Cardiac muscle cell (in vitro differentiated cells and primary cell): ENCODE measurements at regions not wholly inside any gene's neighbourhood (a gene's known extent, or its start where the extent isn't known, plus 50 kb on each side); places are given as distances from the start of the nearest gene placed in this dataset.

ENCODE experiments used
- DNase-seq, 2 donors: peaks; one replicate each; pipeline versions ENCODE4 v3.0.0 to v3.0.0-alpha.2; 2010 to 2017; ENCODE audit warnings: low read depth in 1 of 2, low spot score in 1 of 2
- H3K27ac ChIP-seq: fragments of 200-600 bp; sonication (generic); 2 replicates; pipeline ENCODE4 v1.5.1; 2016
- H3K27me3 ChIP-seq: fragments of 200-600 bp; sonication (generic); 2 replicates; pipeline ENCODE4 v1.6.0; 2016; ENCODE audit warnings: control low read depth
- H3K36me3 ChIP-seq: fragments of 200-600 bp; sonication (generic); 2 replicates; pipeline ENCODE4 v1.5.1; 2016; ENCODE audit warnings: control low read depth
- H3K4me1 ChIP-seq: fragments of 200-600 bp; sonication (generic); 2 replicates; pipeline ENCODE4 v1.8.1; 2017; ENCODE audit warnings: low read depth, mild to moderate bottlenecking, mixed run types
- H3K4me3 ChIP-seq: fragments of 200-600 bp; sonication (generic); 2 replicates; pipeline ENCODE4 v1.5.1; 2016; ENCODE audit warnings: mild to moderate bottlenecking
- H3K9me3 ChIP-seq: fragments of 200-600 bp; sonication (generic); 2 replicates; pipeline ENCODE4 v1.5.1; 2017; ENCODE audit warnings: low read depth, mild to moderate bottlenecking, control low read depth
- CTCF ChIP-seq: IDR thresholded peaks from 2 replicates; pipeline ENCODE4 v1.5.1; 2012; ENCODE audit warnings: low read depth, mild to moderate bottlenecking, low read length

- H3K27ac ChIP-seq, result no peak overlapping the region
- H3K36me3 ChIP-seq, result no peaks in the 10 kb centered on the region
- H3K9me3 ChIP-seq, result no peaks in the 10 kb centered on the region
- H3K27me3 ChIP-seq, result peaks cover 3% of the 10 kb centered on the region
- DNase-seq, result no peak
- TF ChIP-seq CTCF, result no peak
- no peak overlapping the region for H3K4me3 ChIP-seq
- H3K4me1 ChIP-seq, result peaks cover 5% of the 10 kb centered on the region
Measured at GRCh38 chr4:95898226-95898625, 58.3 kb downstream of the PDHA2 start.

GRCh38 chr4:95909211-95909610 lies 69.3 kb downstream of the PDHA2 start:
- TF ChIP-seq CTCF, result no peak
- H3K27me3 ChIP-seq, result peaks cover 7% of the 10 kb centered on the region
- no peak for DNase-seq
- H3K9me3 ChIP-seq, result no peaks in the 10 kb centered on the region
- H3K27ac ChIP-seq, result no peak overlapping the region
- no peaks in the 10 kb centered on the region for H3K36me3 ChIP-seq
- H3K4me1 ChIP-seq, result no peaks in the 10 kb centered on the region
- H3K4me3 ChIP-seq, result no peak overlapping the region

- no peaks in the 10 kb centered on the region for H3K36me3 ChIP-seq
- no peak for DNase-seq
- H3K4me1 ChIP-seq, result no peaks in the 10 kb centered on the region
- no peaks in the 10 kb centered on the region for H3K9me3 ChIP-seq
- no peak for TF ChIP-seq CTCF
- H3K27me3 ChIP-seq, result peaks cover 7% of the 10 kb centered on the region
- no peak overlapping the region for H3K4me3 ChIP-seq
- no peak overlapping the region for H3K27ac ChIP-seq
Measured at GRCh38 chr4:95910749-95911148, 70.9 kb downstream of the PDHA2 start.

GRCh38 chr4:95921470-95921869 lies 81.6 kb downstream of the PDHA2 start:
- no peak for DNase-seq
- Histone ChIP-seq H3K9me3 (no peaks in the 10 kb centered on the region), H3K4me1 (no peaks in the 10 kb centered on the region), H3K36me3 (no peaks in the 10 kb centered on the region), H3K27ac (no peak overlapping the region), H3K4me3 (no peak overlapping the region), H3K27me3 (no peaks in the 10 kb centered on the region)
- no peak for TF ChIP-seq CTCF

- Histone ChIP-seq H3K27me3 (no peaks in the 10 kb centered on the region), H3K9me3 (no peaks in the 10 kb centered on the region), H3K27ac (no peak overlapping the region), H3K4me3 (no peak overlapping the region), H3K36me3 (no peaks in the 10 kb centered on the region), H3K4me1 (no peaks in the 10 kb centered on the region)
- no peak for TF ChIP-seq CTCF
- DNase-seq, result peak in 1 of 2 donors; percentile 0
Measured at GRCh38 chr4:95929448-95930064, 89.7 kb downstream of the PDHA2 start.

GRCh38 chr4:95939141-95939540 lies 99.2 kb downstream of the PDHA2 start:
- Histone ChIP-seq H3K36me3 (no peaks in the 10 kb centered on the region), H3K27me3 (no peaks in the 10 kb centered on the region), H3K4me1 (no peaks in the 10 kb centered on the region), H3K4me3 (no peak overlapping the region), H3K9me3 (no peaks in the 10 kb centered on the region), H3K27ac (no peak overlapping the region)
- DNase-seq, result no peak
- TF ChIP-seq CTCF, result no peak
